ENCODE measurements at regions not wholly inside any gene's neighbourhood (a gene's known extent, or its start where the extent isn't known, plus 50 kb on each side); places are given as distances from the start of the nearest gene placed in this dataset.

GRCh38 chr10:4434105-4434504 is 391.9 kb upstream of the AKR1E2 start:
- Histone ChIP-seq H4K8ac (replicated peaks; ENCODE audit: insufficient read length, low read depth, low read length) (no peak overlapping the region), H2AFZ (ENCODE audit: low read length) (no peak overlapping the region), H2BK5ac (ENCODE audit: insufficient read length, low read length) (no peak overlapping the region), H3K9ac (ENCODE audit: extremely low read depth, insufficient read length, low read length) (no peak overlapping the region), H3K14ac (ENCODE audit: insufficient read depth, low read length) (no peak overlapping the region), H4K5ac (ENCODE audit: insufficient read length, low read depth, low read length) (no peak overlapping the region), H3K9me3 (ENCODE audit: control insufficient read depth, low read depth, low read length) (no peaks in the 10 kb centered on the region), H3K27ac (ENCODE audit: insufficient read length, low read depth, low read length) (no peak overlapping the region), H2BK20ac (ENCODE audit: low read depth, low read length, poor library complexity, severe bottlenecking) (no peak overlapping the region), H3T11ph (ENCODE audit: low read length) (no peak overlapping the region), H3K79me1 (ENCODE audit: insufficient read depth, low read depth, low read length, poor library complexity, severe bottlenecking) (no peaks in the 10 kb centered on the region), H3K18ac (ENCODE audit: insufficient read length, low read depth, low read length) (no peak overlapping the region), H2BK120ac (ENCODE audit: low read depth, low read length, poor library complexity, severe bottlenecking) (no peak overlapping the region), H3K79me2 (ENCODE audit: insufficient read depth, low read length) (no peaks in the 10 kb centered on the region), H3K23ac (ENCODE audit: insufficient read length, low read depth, low read length) (no peak overlapping the region), H4K20me1 (ENCODE audit: control insufficient read depth, insufficient read depth, insufficient read length) (no peaks in the 10 kb centered on the region), H3K56ac (ENCODE audit: insufficient read length, low read depth, low read length) (no peak overlapping the region), H4K91ac (ENCODE audit: insufficient read length, low read depth, low read length) (no peak overlapping the region), H2AK5ac (ENCODE audit: insufficient read length, low read length) (no peak overlapping the region), H2BK12ac (ENCODE audit: insufficient read length, low read depth, low read length) (no peak overlapping the region), H2BK15ac (ENCODE audit: low read depth, low read length) (no peak overlapping the region), H3K23me2 (ENCODE audit: insufficient read length, low read depth, low read length, poor library complexity, severe bottlenecking) (no peaks in the 10 kb centered on the region), H3K4me1 (ENCODE audit: insufficient read depth, low read length) (no peaks in the 10 kb centered on the region), H3K4me2 (ENCODE audit: insufficient read depth, insufficient read length, low read length) (no peak overlapping the region), H3K27me3 (ENCODE audit: insufficient read depth, low read length) (no peaks in the 10 kb centered on the region), H3K4ac (ENCODE audit: low read depth, low read length) (no peak overlapping the region)
- DNase-seq = no peak
- Mint-ChIP-seq H3K4me1 (no peaks in the 10 kb centered on the region), H3K9me3 (no peaks in the 10 kb centered on the region), H3K27me3 (ENCODE audit: low read depth) (no peaks in the 10 kb centered on the region), H3K27ac (no peak overlapping the region), H3K4me3 (no peak overlapping the region), H3K36me3 (ENCODE audit: insufficient read depth in 1 of 3, low read depth in 3 of 3) (no peaks in the 10 kb centered on the region)
- WGBS (ENCODE audit: extremely low coverage, insufficient read length, low lambda C conversion rate) = no CpG with 5 or more reads among the region's 3 CpGs
- no peak for TF ChIP-seq CTCF (conservative IDR thresholded peaks at IDR 0.05)
